Lower leg skin (tissue), 3 donors: ENCODE measurements at regions not wholly inside any gene's neighbourhood (a gene's known extent, or its start where the extent isn't known, plus 50 kb on each side); places are given as distances from the start of the nearest gene placed in this dataset.

Experiments
- POLR2A ChIP-seq, 2 donors: fragments of 450-650 bp; IDR thresholded peaks; one replicate each; pipeline ENCODE4 v1.6.1; 2016 to 2017; ENCODE audit warnings: antibody characterized with exemption in 2 of 2, mild to moderate bottlenecking in 1 of 2, moderate library complexity in 1 of 2
- TF ChIP-seq, protein P1 (sequence below), 3 donors: fragments of 450-650 bp; IDR thresholded peaks; one replicate each; pipeline ENCODE4 v1.5.1; 2016; ENCODE audit warnings: antibody characterized with exemption in 3 of 3, mild to moderate bottlenecking in 3 of 3, moderate library complexity in 2 of 3

DNA sequence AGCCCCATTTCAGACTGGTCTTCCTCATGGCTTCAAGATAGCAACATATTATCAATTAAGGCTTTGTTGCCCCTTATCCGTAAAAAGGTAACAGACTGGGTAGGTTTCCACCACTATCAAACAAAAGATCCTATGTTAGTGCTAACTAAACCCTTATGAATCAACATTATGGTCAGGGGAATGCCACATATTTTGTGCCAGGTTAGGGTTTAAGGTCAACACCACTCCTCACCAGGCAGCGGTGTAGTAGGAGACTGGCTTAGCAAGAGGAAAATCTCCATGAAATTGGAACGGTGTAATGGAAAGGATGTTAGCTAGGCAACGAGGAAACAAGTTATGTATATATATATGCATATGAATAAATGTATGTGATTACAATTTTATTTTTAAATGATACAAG lies 655.8 kb downstream of the TLR4 start:
- no peak for TF ChIP-seq POLR2A (IDR thresholded peaks at IDR 0.05)
- TF ChIP-seq, protein P1, sequence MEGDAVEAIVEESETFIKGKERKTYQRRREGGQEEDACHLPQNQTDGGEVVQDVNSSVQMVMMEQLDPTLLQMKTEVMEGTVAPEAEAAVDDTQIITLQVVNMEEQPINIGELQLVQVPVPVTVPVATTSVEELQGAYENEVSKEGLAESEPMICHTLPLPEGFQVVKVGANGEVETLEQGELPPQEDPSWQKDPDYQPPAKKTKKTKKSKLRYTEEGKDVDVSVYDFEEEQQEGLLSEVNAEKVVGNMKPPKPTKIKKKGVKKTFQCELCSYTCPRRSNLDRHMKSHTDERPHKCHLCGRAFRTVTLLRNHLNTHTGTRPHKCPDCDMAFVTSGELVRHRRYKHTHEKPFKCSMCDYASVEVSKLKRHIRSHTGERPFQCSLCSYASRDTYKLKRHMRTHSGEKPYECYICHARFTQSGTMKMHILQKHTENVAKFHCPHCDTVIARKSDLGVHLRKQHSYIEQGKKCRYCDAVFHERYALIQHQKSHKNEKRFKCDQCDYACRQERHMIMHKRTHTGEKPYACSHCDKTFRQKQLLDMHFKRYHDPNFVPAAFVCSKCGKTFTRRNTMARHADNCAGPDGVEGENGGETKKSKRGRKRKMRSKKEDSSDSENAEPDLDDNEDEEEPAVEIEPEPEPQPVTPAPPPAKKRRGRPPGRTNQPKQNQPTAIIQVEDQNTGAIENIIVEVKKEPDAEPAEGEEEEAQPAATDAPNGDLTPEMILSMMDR (IDR thresholded peaks at IDR 0.05): no peak
